NCI-H345 treated with DMSO at 0.1 percent for 48 hours (cell line): ENCODE measurements at regions not wholly inside any gene's neighbourhood (a gene's known extent, or its start where the extent isn't known, plus 50 kb on each side); places are given as distances from the start of the nearest gene placed in this dataset.

Experiments
- DNase-seq: peaks from one replicate; lab custom pipeline; 2025; ENCODE audit not compliant: unreplicated experiment; lab: John Stamatoyannopoulos, UW

DNA sequence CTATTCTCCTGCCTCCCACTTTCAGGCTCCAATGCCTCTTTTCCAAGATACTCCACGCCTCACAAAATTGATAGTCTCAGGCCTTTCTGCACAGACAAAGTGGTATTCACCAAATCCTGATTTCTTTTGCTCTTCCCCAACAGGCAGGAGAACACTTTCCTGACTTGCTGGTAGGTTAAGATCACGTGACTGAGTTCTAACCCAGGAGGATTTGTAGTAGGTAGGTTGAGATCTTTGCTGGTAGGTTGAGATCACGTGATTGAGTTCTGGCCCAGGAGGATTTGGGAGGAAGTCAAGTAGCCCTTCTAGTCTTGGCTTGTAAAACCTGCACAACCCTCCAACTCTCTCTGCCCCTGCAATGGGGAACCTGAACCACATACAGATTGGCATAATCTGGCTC is 741.5 kb downstream of the TYW1 start:
- no peak for DNase-seq

DNA sequence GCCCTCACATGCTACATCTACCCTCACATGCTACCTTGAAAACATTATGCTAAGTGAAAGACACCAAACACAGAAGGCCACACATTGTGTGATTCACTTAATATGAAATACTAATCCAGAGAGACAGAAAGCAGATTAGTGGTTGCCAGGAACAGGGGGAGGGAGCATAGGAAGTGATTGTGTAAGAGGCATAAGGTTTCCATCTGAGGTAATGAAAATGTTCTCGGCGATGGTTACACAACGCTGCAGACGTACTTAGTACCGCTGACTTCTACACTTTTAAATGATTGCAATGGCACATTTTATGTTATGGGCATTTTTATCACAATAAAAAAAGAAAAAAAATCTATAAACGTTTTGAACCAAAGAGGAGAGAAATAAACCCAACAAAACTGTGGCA is 742.3 kb downstream of the TYW1 start:
- no peak for DNase-seq

DNA sequence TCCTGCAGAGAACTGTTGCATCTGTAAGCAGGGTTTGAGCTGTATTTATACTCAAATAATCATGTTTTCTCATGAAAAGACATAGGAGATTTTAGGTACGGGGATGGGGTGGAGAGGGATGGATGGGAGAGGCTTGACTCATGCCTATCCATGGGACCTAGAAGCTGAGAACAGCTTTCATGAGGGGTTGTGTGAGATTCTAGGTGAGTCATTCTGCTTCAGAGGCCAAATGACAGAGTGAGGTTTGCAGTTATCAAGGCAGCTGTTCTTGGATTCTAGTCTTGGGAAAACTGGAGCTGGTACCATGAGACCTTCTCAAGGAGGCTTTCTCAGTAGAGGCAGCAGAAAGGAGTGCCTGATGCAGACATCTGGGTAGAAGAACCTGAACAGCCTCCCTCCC is 746.9 kb downstream of the TYW1 start:
- DNase-seq, result no peak

DNA sequence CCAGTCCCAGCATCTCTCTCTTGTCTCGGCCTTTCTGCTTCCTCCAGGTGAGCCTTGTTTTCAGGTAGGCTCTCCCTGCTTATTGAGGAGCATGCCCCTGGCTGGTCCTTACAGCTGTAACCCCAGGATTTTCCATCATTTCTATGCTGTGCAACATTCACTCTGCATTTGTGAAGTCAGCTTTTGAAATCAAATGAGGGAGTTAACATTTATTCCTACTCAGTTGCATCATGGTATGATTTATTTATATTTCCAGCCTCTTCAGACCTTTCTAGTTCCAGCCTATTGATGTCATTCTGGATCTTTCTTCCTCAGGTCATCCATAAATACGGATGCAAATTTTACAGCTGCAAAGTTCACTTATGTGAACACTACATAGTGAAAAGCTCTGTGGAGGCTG is 755.6 kb downstream of the TYW1 start:
- no peak for DNase-seq

DNA sequence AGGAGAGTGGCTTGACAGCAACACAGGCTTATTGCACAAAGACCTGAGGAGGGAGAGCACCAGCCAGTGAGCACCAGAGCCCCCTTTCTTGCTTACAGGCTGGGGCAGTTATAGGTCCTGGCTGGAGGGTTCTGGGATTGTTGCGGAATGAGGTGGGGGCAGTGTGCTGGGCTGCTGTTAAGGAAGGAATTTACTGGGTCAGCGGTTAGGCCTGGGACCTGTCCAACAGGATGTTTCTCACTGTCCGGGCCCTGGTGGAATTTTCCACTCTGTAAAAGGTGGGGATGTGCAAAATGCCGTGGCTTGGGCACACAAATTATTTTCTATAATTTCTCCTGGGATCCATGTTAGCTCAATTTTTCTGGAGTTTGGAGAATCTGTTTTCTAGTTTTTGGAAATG is 757.3 kb downstream of the TYW1 start:
- DNase-seq, result no peak

DNA sequence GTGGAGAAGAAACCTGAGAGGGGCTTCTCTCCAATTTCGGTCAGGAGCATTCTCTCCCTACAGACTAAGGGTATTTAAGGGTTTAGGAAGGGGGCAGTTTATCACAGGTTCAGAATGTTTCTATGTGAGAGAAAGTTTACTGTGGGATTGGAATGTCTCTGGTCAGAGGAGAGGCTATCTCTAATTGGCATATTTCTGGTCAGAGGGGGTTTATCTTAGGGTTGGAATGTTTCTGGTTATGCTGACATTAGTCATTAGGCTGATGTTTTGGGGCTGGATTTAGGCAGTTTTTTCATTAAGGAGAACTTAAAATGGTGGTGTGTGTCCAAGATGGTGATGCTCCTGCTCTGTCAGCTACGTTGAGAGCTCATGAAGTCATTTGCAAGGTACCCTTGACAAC is 758.0 kb downstream of the TYW1 start:
- no peak for DNase-seq

DNA sequence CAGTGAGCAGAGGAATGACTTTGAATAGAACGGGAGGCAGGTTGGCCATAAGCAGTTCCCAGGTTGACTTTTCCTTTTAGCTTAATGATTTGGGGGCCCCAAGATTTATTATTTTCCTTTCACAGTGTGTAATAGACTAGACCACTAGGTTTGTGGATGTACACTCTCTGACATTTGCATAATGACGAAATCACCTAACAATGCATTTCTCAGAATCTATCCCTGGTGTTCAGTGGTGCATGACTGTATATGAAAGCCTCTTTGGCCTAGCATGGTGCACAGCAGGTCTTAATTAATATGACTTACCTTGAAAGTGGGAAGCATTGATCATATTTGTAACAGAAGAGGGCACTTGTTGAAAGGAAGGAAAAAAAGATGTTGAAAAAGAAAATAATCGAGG is 761.9 kb downstream of the TYW1 start:
- DNase-seq, result peak; percentile 40

DNA sequence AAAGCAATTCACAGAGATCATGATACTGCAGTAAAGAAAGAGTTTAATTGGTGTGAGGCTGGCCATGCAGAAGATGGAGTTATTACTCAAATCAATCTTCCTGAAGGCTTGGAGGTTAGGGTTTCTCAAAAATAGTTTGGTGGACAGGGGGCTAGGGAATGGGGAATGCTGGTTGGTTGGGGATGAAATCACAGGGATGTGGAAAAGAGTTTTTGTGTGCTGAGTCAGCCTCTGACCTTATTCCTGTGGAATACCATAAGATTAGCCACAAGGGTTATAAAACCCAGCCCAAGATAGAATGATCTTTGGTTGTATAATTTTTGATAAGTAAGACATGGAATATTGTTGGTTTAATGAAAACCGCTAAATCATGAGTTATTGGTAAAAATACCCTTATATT is 764.3 kb downstream of the TYW1 start:
- no peak for DNase-seq

DNA sequence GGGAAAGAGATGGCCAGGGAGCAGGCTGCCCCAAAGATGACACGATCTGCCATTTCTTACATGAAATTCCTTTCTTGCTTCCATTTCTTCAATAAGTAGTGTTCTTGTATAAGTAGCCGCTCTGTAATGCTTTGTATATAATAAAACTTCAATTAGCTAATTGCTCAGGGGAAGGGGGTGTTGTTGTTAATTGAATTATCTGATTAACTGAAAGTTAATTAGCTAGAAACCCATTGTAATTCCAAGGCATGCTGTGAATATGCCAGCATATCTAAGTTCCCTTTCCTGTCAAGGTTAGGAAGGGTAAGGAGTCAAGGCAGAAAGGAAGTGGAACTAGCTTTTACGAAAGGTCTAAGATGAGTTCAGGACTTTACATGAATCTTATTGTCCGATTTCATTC is 765.9 kb downstream of the TYW1 start:
- DNase-seq, result no peak

DNA sequence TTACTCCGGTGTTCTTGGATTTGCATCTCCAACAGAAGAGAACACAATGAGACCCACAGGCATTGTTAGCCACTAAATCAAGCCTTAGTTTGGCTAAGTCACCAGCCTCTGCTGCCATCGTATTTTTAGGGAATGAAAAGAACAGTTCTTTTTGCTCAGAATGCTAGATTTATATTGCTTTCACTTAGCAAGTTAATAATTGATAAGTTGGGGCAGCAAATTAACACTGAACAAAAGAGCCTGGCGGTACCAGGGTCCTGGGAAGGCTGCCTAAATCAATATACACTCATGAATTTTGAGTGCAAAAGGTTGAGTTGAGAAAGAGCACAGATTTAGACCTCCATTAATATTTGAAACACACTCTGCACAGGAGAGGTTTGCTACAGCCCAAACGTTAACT is 767.7 kb downstream of the TYW1 start:
- DNase-seq, result no peak

DNA sequence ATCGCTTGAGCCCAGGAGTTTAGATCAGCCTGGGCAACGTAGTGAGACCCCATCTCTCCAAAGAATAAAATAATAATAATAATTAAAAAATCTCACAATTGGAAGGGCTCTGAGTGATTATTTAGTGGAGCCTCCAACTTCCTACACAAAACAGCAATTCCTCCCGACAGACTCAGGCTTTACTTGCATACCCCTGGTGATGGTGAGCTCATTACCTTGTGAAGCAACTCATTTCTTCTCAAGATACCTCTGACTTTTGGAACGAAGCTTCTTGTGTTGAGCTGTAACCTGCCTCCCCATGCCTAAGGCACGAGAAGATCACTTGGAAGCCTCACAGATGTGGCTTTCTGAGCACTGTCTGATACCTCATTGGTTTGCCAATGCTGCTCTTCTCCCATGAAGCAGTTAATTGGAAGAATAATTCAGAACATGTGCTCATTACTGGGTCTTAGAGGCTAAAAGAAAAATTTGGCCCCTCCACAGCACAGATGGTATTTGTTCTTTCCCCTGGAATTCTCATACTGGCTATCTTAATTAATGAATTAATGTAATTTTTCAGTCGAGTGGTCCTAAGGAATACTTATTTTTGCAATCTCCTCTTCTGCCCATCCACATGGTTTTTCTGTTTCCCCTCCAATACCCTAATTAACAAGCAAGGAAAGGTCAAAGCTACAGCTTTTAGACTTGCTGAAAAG is 769.0 kb downstream of the TYW1 start:
- DNase-seq, result no peak

DNA sequence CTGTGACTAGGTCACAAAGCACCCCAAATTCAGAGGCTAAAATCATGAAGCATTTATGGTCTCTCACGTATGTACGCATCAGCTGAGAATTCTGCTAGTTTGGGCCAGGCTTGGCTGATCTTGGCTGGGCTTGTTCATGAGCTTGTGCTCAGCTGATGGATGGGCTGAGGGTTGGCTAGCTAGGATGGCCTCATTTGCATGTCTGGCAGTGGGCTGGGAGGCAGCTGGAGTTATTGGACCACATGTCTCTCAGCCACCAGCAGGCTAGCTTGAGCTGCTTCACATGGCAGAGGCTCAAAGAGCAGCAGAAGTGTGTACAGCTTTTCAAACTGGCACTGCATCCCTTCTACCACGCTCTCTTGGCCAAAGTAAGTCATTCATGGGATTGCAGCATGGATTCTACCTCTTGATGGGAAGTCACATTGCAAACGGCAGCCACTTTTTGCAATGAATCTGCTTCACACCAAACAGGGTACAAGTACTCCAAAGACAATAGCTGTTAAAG is 770.3 kb downstream of the TYW1 start:
- DNase-seq, result no peak

DNA sequence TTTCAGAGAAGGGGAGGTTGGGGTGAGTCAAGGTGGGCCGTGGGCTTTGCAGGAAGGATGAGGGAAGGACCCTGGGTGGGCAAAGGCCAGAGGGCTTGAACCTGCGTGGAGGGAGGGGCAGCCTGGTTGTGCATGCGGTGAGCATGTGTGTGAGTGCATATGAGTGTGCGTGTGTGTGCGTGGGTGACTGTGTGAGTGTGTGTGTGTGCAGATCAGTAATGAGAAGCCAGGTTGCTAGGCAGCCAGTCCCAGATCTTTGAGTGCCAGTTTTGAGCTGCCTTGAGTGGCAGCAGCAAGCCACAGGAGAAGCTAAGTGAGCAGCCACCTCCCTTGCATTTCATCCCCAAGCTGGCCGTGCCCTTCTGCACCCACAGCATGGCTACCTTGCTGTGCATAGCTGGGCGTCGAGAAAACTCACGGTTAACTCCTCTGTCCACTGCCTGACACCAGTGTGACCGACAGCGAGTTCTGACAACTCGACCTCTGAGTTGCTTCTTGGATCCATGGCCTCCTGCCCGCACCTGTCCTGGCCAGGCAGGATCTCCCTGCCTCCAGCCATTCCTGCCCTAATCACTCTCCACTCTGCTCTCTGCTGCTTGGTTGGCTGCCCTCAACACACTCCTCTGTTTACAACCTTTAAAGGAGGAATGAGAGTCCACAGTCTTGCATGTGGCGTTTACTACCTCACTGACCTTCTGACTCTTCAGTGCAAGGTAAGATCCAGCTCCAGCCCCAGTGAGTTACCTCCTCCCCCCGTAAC is 775.4 kb downstream of the TYW1 start:
- DNase-seq, result no peak

DNA sequence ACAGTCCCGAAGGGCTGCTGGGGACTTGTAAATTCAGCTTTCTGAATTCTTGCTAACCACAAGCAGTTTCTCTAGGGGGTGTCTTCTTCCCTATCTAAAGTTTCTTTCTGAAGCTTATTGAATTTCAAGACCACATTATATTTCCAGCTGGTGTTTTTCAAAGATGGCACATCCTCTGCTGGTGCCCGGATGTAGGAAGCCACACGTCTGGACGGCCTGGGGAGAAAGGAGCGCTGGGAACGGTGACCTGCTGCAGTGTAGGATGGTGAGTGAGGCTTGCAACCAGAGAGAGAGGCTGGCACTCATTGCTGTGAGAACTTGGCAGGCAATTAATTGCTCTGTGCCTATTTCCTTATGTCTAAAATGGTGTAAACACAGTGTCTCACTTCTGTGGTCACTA is 776.4 kb downstream of the TYW1 start:
- DNase-seq, result no peak

DNA sequence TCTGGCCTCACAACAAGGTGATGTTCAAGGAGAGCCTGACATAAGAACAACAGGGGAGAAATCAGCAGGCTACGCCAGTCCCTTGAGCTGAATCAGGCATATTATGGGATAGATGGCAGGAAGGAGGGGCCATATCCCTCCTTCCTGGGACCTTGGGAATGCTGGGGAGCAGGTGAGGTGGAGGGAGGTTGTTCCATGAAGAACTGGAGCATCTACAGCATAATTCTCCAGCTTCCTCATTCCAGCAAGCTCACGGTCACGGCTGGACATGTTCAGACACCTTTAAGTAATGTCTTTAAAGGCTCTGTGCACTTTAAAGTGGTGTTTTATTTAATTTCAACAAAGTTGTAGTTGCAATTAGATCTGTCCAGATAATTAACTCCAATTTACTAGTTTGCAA is 780.5 kb downstream of the TYW1 start:
- no peak for DNase-seq

DNA sequence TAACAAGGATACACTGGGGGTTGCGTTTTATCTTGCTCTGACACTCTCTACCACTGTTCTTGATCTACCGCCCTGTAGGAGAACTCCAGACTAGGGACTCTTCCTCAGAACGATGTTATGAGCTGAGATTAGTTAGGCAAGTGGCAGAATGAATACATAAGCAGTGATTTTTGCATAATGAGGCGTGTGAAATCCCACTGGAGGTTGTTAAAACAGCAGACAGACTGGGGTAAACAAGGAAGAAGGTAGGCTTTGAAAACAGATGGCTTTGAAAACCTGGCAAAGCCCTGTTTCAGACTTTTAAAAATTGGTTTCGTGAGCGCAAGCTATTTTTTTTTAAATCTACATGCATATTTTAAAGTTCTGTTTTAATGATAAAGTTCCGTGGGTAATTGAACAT is 785.2 kb downstream of the TYW1 start:
- no peak for DNase-seq

DNA sequence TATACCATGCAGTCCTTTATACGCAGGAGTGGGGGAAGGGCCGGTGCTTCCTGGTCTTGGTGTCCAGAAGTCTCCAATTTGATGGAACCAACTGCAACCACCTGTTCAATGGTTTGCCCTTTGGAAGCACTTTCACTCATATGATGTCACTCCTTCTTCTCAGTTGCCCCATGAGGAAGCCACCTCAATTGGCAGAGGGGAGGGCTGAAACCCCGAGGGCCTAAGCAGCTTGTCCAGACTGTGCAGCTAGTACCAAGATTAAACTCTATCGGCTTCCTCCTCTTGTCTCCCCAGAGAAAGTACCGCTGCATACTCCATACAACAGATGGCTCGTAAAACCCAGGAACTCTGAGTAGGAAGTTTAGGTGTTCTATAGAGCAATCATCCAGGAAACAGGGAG is 789.4 kb downstream of the TYW1 start:
- no peak for DNase-seq

DNA sequence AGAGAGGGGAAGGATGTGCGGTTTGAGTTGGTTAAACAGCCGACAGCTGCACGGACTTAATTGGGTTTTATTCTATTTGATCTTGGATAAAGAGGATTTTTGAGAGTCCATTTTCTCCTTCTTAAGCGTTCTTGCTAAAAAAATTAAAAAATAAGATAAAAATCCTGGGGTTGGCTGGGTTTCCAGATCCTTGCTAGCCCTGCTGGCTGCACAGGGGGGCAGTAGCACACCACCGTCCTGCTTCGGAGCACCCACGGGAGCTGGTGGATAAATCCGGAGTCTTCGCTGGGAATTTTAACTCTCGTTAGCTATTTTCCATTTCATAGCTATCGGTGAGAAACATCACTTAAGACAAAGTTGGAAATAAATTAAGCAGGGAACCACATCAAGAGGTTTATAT is 792.0 kb downstream of the TYW1 start:
- no peak for DNase-seq

DNA sequence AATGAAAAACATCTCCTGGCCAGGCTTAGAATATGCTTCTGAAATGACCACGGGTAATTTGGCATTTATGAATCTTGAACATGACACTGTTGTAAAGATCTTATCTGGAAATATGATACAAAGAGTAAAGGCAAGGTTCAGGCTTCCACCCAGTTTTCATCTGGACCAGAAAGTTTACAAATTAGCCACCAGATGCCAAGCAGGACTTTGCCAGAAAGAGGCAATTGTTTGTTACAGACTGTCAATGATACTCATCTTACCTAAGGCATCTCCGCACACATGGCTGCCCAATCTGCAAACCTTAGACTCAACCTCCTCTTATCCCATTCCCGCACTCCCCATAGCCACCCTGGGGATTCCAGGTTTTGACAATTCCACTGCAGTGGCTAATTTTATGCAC is 795.3 kb downstream of the TYW1 start:
- DNase-seq, result no peak

DNA sequence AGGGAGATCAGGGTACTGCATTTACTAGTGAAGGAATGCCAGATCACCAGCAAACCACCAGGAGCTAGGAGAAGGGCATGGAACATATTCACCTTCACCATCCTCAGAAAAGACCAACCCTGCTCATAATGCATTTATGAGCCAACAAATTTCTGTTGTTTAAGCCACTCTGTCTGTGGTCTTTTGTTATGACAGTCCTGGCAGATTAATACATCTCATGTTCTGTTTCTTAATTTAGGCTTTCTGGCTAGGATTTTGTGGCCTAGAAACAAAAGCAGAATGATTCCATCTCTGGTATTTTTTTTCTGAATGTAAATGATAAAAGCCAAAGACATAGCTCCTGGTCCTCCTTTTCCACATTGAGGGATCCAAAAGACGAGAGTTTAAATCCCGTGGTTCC is 797.9 kb downstream of the TYW1 start:
- DNase-seq, result no peak

DNA sequence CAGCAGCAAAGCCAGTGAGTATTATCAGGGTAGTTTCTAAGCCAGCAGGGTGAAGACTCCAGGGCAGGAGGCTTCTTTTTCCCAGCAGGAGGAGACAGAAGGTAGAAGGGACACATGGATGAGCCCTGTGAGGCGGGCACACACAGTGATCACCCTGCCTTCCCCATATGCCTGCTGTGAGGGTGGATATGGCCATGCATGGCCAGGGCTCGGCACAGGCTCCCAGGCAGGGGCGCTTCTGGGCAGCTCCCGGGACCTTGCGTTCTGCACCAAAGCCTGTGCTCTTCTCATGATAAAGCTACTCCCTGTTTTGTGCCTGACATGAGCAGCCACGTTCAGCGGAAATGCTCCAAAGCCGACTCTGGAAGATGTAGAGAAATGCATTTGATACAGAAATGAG is 807.2 kb downstream of the TYW1 start:
- no peak for DNase-seq

DNA sequence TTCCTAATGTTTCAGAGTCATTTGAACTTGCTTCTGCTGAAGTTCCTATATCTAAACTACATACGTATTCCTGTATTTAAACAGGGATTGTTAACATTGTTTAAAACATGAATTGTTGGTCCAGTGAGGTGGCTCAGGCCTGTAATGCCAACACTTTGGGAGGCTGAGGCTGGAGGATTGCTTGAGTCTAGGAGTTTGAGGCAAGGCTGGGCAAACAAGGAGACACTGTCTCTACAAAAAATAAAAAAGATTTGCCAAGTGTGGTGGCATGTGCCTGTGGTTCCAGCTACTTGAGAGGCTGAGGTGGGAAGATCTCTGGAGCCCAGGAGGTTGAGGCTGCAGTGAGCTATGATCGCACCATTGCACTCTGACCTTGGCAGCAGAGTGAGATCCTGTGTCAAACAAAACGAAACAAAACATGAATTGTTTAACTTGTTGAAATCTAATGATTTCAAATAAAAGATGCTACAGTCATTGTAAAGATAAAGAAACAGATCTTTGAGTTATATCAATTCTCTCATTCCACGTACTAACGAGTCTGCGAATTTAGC is 809.4 kb downstream of the TYW1 start:
- DNase-seq, result no peak
